ENCODE measurements at regions not wholly inside any gene's neighbourhood (a gene's known extent, or its start where the extent isn't known, plus 50 kb on each side); places are given as distances from the start of the nearest gene placed in this dataset.

DNA sequence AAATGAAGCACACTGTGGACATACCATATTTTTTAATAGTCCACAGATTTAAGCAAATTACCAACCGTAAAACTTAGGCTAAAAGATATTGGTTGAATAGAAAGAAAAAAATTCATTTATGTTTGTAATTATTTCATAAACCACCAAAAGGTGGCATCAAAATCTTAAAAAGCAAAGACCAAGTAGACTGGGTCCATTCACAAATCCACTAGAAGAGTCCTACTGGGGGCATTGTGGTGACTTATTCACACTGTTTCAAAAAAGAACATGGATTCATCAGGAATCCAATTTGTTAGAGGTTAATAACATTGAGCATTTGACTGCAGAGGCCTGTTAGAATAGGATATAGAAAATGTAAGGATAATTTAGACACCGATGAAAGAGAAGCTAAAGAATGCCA lies 194.9 kb upstream of the KYNU start:
- TF ChIP-seq, protein P1, sequence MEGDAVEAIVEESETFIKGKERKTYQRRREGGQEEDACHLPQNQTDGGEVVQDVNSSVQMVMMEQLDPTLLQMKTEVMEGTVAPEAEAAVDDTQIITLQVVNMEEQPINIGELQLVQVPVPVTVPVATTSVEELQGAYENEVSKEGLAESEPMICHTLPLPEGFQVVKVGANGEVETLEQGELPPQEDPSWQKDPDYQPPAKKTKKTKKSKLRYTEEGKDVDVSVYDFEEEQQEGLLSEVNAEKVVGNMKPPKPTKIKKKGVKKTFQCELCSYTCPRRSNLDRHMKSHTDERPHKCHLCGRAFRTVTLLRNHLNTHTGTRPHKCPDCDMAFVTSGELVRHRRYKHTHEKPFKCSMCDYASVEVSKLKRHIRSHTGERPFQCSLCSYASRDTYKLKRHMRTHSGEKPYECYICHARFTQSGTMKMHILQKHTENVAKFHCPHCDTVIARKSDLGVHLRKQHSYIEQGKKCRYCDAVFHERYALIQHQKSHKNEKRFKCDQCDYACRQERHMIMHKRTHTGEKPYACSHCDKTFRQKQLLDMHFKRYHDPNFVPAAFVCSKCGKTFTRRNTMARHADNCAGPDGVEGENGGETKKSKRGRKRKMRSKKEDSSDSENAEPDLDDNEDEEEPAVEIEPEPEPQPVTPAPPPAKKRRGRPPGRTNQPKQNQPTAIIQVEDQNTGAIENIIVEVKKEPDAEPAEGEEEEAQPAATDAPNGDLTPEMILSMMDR (IDR thresholded peaks at IDR 0.05), result peak in 5 of 12 donors; percentile 4 to 44 (median 30)
- no peak for TF ChIP-seq POLR2A (IDR thresholded peaks at IDR 0.05)
